ENCODE measurements at regions not wholly inside any gene's neighbourhood (a gene's known extent, or its start where the extent isn't known, plus 50 kb on each side); places are given as distances from the start of the nearest gene placed in this dataset.

DNA sequence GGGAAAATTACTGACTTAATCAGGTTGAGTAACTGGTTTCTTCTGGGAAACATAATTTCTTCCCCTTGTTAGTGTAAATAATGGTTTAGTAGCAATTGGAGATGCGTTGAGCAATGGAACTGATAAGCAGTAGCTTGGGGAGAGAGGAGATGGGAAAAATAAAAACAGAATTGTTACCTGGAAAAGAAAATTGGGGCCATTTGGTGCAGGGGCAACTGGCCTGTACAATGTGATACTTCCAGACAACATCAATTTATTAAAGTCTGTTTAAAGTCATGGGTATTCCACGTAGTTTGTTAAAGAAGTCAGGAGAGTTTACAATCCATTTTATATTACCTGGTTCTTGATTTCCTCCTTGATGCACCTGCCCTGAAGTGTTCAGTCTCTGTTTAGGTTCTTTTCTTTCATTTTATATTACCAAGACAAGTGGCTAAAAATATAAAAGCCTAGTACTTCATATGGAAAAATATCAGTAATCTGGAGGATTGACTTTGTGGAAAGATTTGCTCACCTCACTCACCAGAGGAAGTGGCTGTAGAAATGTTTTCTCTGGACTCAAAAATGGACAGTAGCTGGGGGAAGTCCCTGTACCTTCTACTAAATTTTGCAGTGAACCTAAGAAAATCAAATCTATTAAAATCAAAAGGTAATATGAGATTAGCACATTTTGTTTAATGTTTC lies 161.0 kb downstream of the DDX1 start:
- TF ChIP-seq, protein P1, sequence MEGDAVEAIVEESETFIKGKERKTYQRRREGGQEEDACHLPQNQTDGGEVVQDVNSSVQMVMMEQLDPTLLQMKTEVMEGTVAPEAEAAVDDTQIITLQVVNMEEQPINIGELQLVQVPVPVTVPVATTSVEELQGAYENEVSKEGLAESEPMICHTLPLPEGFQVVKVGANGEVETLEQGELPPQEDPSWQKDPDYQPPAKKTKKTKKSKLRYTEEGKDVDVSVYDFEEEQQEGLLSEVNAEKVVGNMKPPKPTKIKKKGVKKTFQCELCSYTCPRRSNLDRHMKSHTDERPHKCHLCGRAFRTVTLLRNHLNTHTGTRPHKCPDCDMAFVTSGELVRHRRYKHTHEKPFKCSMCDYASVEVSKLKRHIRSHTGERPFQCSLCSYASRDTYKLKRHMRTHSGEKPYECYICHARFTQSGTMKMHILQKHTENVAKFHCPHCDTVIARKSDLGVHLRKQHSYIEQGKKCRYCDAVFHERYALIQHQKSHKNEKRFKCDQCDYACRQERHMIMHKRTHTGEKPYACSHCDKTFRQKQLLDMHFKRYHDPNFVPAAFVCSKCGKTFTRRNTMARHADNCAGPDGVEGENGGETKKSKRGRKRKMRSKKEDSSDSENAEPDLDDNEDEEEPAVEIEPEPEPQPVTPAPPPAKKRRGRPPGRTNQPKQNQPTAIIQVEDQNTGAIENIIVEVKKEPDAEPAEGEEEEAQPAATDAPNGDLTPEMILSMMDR (IDR thresholded peaks at IDR 0.05) = no peak
- no peak for TF ChIP-seq POLR2A (IDR thresholded peaks at IDR 0.05)
